ENCODE measurements at regions not wholly inside any gene's neighbourhood (a gene's known extent, or its start where the extent isn't known, plus 50 kb on each side); places are given as distances from the start of the nearest gene placed in this dataset.

GRCh38 chr13:73730014-73730413, 404.2 kb downstream of the KLF12 start:
- H3K9me3 ChIP-seq: no peaks in the 10 kb centered on the region
- no peak overlapping the region for H3K4me3 ChIP-seq
- H3K27ac ChIP-seq: no peak overlapping the region
- peaks cover 0 to 4% (median 0%) of the 10 kb centered on the region in 3 donors for H3K36me3 ChIP-seq
- H3K4me1 ChIP-seq: no peaks in the 10 kb centered on the region
- no peaks in the 10 kb centered on the region for H3K27me3 ChIP-seq
- no peak for DNase-seq
- TF ChIP-seq CTCF (IDR thresholded peaks at IDR 0.05): no peak
- intact Hi-C loops (cut with DNase I; ENCODE audit: low total_unique reads): no loop called here

DNA sequence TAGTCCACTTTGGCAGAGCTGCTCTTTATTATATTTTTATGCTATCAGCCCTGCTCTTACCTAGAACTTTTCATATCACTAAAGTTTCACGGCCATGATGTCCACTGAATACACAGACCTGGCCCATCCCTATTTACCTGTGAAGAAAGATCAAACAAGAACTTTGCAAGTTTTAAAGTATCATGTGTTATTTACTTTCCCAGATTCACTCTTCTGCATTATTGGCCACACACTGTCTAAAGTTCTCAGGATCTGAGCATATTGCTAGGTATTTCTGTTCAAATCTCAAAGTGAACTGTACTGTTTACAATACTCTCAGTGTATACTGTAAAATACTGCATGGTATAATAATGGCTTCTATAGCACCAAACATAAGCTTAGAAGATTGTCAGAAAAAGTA, 405.2 kb downstream of the KLF12 start:
- peaks cover 0 to 4% (median 0%) of the 10 kb centered on the region in 3 donors for H3K36me3 ChIP-seq
- no peaks in the 10 kb centered on the region for H3K4me1 ChIP-seq
- no peak overlapping the region for H3K27ac ChIP-seq
- intact Hi-C loops (cut with DNase I; ENCODE audit: low total_unique reads): no loop called here
- no peaks in the 10 kb centered on the region for H3K27me3 ChIP-seq
- no peak for TF ChIP-seq CTCF (IDR thresholded peaks at IDR 0.05)
- no peaks in the 10 kb centered on the region for H3K9me3 ChIP-seq
- DNase-seq: no peak
- H3K4me3 ChIP-seq: no peak overlapping the region

DNA sequence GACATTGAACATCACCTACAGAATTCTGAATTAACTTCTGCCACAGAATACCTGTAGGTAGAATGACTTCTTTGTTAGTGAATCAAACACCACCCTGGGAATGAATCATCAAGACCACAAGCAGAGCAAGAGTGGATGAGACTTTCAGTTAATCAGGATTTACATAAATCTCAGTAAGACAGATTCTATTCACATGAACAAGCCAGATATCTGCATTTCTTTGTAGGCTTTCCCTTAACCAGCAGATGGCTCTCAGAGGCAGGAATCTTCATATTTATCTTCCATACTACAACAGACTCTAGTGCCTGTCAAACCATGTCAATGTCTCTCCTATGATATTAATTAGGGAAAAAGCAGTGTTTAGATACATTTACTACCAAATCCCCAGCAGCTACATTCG, 412.1 kb downstream of the KLF12 start:
- no peak for TF ChIP-seq CTCF (IDR thresholded peaks at IDR 0.05)
- intact Hi-C loops (cut with DNase I; ENCODE audit: low total_unique reads): no loop called here
- Histone ChIP-seq H3K36me3 (no peaks in the 10 kb centered on the region), H3K27ac (no peak overlapping the region), H3K4me3 (no peak overlapping the region), H3K4me1 (peaks cover 0 to 17% (median 1%) of the 10 kb centered on the region in 4 donors), H3K9me3 (no peaks in the 10 kb centered on the region), H3K27me3 (no peaks in the 10 kb centered on the region)
- DNase-seq: no peak

DNA sequence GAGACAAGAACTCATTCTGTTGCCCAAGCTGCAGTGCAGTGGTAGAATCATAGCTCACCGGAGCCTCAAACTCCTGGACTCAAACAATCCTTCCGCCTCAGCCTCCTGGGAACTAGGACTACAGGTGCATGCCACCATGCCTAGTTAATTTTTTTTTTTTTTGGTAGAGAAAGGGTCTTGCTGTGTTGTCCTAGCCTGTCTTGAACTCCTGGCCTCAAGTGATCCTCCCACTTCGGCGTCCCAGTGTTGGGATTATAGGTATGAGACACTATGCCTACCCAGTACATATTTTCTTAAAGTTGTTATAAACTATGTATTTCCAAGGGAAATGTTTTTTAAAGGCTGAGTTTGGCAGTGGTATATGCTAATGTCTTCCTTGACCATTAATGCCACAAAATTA, 412.6 kb downstream of the KLF12 start:
- no peak overlapping the region for H3K4me3 ChIP-seq
- intact Hi-C loops (cut with DNase I; ENCODE audit: low total_unique reads): no loop called here
- DNase-seq: no peak
- H3K36me3 ChIP-seq: no peaks in the 10 kb centered on the region
- H3K9me3 ChIP-seq: no peaks in the 10 kb centered on the region
- no peak for TF ChIP-seq CTCF (IDR thresholded peaks at IDR 0.05)
- peaks cover 0 to 17% (median 1%) of the 10 kb centered on the region in 4 donors for H3K4me1 ChIP-seq
- no peaks in the 10 kb centered on the region for H3K27me3 ChIP-seq
- no peak overlapping the region for H3K27ac ChIP-seq

DNA sequence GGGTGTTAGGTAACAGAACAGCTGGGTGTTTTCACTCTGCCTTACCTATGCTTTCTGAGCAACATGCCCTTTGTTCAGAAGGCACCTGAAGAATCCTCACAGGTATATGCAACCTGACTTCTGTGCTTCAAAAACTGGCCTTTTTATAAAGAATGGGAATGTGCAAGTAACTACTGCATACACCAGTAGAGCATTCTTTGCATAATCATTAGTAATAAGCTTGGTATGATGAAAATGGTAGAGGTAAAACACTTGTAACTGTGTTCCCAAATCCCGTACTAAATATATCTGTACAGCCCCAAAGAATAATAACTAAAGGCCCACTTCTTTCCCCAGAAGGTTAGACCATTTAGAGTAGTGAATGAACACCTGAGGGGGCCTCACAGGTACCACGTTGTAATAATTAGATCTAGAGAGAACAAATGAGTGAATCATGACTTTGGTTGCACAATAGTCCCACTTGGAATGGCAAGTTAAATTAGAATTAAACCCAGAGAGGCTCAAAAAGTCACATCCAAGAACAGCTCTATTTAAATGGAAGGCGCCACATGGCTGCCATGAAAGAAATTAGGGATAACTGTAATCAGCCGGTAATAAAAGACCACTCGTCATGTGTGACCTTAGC, 413.9 kb downstream of the KLF12 start:
- no peak for DNase-seq
- peaks cover 0 to 17% (median 1%) of the 10 kb centered on the region in 4 donors for H3K4me1 ChIP-seq
- peaks cover 0 to 3% (median 3%) of the 10 kb centered on the region in 3 donors for H3K36me3 ChIP-seq
- no peaks in the 10 kb centered on the region for H3K9me3 ChIP-seq
- no peak overlapping the region for H3K4me3 ChIP-seq
- H3K27me3 ChIP-seq: no peaks in the 10 kb centered on the region
- intact Hi-C loops (cut with DNase I; ENCODE audit: low total_unique reads): no loop called here
- H3K27ac ChIP-seq: no peak overlapping the region
- no peak for TF ChIP-seq CTCF (IDR thresholded peaks at IDR 0.05)

- peaks cover 0 to 17% (median 1%) of the 10 kb centered on the region in 4 donors for H3K4me1 ChIP-seq
- no peaks in the 10 kb centered on the region for H3K9me3 ChIP-seq
- H3K27me3 ChIP-seq: no peaks in the 10 kb centered on the region
- DNase-seq: no peak
- TF ChIP-seq CTCF (IDR thresholded peaks at IDR 0.05): no peak
- H3K36me3 ChIP-seq: peaks cover 19 to 24% (median 23%) of the 10 kb centered on the region in 3 donors
- H3K4me3 ChIP-seq: no peak overlapping the region
- intact Hi-C loops (cut with DNase I; ENCODE audit: low total_unique reads): no loop called here
- H3K27ac ChIP-seq: no peak overlapping the region
Observed at GRCh38 chr13:73718246-73718645, 416.0 kb downstream of the KLF12 start.

Measured in tibial artery (tissue), 4 donors.